Progenitor cell of endocrine pancreas (in vitro differentiated cells): ENCODE measurements at regions not wholly inside any gene's neighbourhood (a gene's known extent, or its start where the extent isn't known, plus 50 kb on each side); places are given as distances from the start of the nearest gene placed in this dataset.

Experiments
- DNase-seq: peaks from one replicate; pipeline ENCODE4 v3.0.0; 2021; ENCODE audit warnings: low spot score; ENCODE audit not compliant: unreplicated experiment
- H3K27ac Mint-ChIP-seq: 2 replicates; pipeline ENCODE4 v1.8.0; 2021; ENCODE audit warnings: mild to moderate bottlenecking, moderate library complexity, mixed read lengths
- H3K27me3 Mint-ChIP-seq: 2 replicates; pipeline ENCODE4 v1.8.0; 2021; ENCODE audit warnings: mixed read lengths
- H3K36me3 Mint-ChIP-seq: 2 replicates; pipeline ENCODE4 v1.8.0; 2022; ENCODE audit warnings: mixed read lengths; ENCODE audit not compliant: insufficient read depth
- H3K4me1 Mint-ChIP-seq: 2 replicates; pipeline ENCODE4 v1.8.0; 2021; ENCODE audit warnings: low read depth, mixed read lengths
- H3K4me3 Mint-ChIP-seq: 2 replicates; pipeline ENCODE4 v1.8.0; 2021; ENCODE audit warnings: low read depth, mild to moderate bottlenecking, moderate library complexity, mixed read lengths
- H3K9me3 Mint-ChIP-seq: 2 replicates; pipeline ENCODE4 v1.8.0; 2021; ENCODE audit warnings: low read depth, mixed read lengths
- TF ChIP-seq, protein P1 (sequence below): fragments of 200-600 bp; sonication (generic); IDR thresholded peaks from one replicate; pipeline ENCODE4 v1.5.0; 2021; ENCODE audit warnings: antibody characterized with exemption, mild to moderate bottlenecking; ENCODE audit not compliant: unreplicated experiment

DNA sequence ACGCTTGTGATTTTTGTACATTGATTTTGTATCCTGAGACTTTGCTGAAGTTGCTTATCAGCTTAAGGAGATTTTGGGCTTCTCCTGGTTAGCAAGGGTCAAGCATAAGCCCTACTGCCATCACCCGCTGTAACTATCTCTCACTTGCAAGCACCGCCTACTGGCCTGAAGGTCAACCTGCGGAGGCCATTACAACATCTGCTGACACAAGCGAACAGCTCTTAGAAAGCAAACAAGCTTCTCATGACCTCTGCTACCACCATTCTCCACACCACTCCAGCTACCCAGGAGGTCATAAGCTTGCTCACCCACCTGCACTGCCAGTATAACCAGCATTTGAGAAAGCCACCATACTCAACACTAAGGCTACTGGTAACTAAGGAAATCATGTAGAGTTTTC, 288.4 kb upstream of the KIRREL3 start:
- H3K4me3 Mint-ChIP-seq = no peak overlapping the region
- H3K9me3 Mint-ChIP-seq = peaks cover 16% of the 10 kb centered on the region
- no peak for DNase-seq
- TF ChIP-seq, protein P1, sequence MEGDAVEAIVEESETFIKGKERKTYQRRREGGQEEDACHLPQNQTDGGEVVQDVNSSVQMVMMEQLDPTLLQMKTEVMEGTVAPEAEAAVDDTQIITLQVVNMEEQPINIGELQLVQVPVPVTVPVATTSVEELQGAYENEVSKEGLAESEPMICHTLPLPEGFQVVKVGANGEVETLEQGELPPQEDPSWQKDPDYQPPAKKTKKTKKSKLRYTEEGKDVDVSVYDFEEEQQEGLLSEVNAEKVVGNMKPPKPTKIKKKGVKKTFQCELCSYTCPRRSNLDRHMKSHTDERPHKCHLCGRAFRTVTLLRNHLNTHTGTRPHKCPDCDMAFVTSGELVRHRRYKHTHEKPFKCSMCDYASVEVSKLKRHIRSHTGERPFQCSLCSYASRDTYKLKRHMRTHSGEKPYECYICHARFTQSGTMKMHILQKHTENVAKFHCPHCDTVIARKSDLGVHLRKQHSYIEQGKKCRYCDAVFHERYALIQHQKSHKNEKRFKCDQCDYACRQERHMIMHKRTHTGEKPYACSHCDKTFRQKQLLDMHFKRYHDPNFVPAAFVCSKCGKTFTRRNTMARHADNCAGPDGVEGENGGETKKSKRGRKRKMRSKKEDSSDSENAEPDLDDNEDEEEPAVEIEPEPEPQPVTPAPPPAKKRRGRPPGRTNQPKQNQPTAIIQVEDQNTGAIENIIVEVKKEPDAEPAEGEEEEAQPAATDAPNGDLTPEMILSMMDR = no peak
- H3K27me3 Mint-ChIP-seq = no peaks in the 10 kb centered on the region
- H3K4me1 Mint-ChIP-seq = no peaks in the 10 kb centered on the region
- H3K36me3 Mint-ChIP-seq = peaks cover 3% of the 10 kb centered on the region
- H3K27ac Mint-ChIP-seq = no peak overlapping the region

DNA sequence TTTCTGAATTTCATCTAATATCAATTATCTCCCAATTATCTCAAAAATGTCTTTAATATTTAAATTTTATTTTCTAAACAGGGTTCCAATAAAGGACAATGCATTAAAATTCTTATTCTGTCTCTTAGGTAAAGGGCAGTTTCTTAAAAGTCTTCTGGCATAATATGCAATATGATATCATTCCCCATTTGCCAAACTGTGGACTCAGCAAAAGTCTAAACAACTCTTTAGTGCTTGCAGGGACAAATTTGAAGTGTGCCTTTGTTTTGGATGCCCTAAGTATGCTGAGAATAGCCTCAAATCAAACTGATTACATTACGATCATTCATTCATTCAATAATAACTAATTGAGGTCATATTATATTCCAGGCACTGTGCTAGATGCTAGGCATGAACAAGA, 281.0 kb upstream of the KIRREL3 start:
- no peak for DNase-seq
- H3K9me3 Mint-ChIP-seq = no peaks in the 10 kb centered on the region
- no peaks in the 10 kb centered on the region for H3K4me1 Mint-ChIP-seq
- H3K27ac Mint-ChIP-seq = no peak overlapping the region
- TF ChIP-seq, protein P1 = no peak
- H3K4me3 Mint-ChIP-seq = no peak overlapping the region
- no peaks in the 10 kb centered on the region for H3K36me3 Mint-ChIP-seq
- H3K27me3 Mint-ChIP-seq = peaks cover 5% of the 10 kb centered on the region

DNA sequence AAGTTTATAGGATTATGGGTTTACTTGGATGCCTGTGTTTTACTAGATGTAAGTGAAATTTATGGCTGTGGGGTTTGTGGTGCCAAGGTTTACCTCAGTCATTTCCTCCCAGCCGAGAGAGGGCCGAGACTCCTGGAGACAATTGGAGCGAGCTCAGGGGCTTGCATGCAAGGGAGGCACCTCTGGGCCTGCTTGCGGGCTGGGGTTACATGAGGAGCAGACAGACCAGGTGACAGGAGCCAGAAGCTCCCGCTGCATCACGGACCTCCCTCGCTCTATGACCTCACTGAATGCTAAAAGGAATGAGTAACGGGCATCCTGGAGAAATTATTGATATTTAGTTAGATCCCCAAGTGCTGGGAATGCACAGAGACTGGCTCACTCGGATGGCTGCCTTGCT, 275.2 kb upstream of the KIRREL3 start:
- Mint-ChIP-seq H3K4me1 (peaks cover 1% of the 10 kb centered on the region), H3K27me3 (peaks cover 5% of the 10 kb centered on the region), H3K27ac (no peak overlapping the region)

DNA sequence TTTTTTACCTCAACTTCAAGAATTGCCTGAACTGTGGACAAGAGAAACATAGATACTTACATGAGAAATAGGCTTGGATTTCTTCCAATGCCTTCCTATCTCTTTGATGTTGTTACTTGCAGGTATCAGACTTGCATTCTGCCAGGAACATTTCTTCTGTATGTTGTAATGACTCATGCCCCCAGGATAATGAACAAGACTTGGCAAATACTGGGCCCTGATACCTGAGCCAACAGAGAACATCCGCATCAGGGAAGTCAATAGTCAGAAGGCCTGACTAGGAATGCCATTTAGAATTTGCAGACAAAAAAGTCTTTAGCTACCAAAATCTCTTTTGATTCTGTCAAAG, 273.7 kb upstream of the KIRREL3 start:
- no peak overlapping the region for H3K27ac Mint-ChIP-seq
- H3K9me3 Mint-ChIP-seq = no peaks in the 10 kb centered on the region
- DNase-seq = no peak
- H3K4me1 Mint-ChIP-seq = peaks cover 1% of the 10 kb centered on the region
- no peak overlapping the region for H3K4me3 Mint-ChIP-seq
- no peaks in the 10 kb centered on the region for H3K36me3 Mint-ChIP-seq
- TF ChIP-seq, protein P1 = no peak
- H3K27me3 Mint-ChIP-seq = no peaks in the 10 kb centered on the region

More for the DNA sequence above, 275.2 kb upstream of the KIRREL3 start:
- TF ChIP-seq, protein P1 = no peak
- H3K4me3 Mint-ChIP-seq = no peak overlapping the region
- DNase-seq = no peak
- no peaks in the 10 kb centered on the region for H3K9me3 Mint-ChIP-seq
- H3K36me3 Mint-ChIP-seq = no peaks in the 10 kb centered on the region

DNA sequence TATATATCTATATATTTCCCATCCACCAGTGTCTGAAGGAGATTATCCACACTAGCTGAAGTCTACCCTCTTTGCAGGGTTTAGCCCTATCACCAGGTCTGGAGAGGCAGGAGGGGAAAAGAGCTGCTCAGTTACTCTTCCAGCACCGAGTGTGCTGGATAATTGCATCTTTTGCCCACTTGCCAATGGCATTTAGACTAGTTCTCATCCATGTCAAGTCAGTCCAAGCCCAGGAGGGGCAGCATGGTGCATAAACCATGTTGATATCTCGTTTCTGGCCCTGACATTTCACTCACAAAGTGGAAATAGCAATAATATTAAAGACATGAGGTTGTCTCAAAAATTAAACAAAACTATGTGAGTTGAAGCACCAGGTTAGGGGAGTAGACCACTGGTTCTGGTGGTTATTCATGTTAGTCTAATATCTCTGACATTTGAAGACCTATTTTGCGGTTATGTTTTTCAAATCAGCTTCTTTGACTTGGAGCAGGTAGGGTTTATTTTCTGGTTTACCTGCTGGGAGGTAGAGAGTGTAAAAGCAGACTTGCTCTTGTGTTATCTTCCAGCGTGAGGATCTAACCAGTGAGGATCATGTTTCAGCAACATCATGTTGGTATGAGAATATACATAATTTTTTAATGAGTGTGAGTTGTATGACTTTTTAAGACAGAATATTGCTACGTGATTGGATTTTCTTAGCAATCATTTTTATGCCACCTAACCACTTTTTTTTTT, 273.2 kb upstream of the KIRREL3 start:
- Mint-ChIP-seq H3K27ac (no peak overlapping the region), H3K27me3 (no peaks in the 10 kb centered on the region), H3K4me1 (peaks cover 1% of the 10 kb centered on the region), H3K36me3 (no peaks in the 10 kb centered on the region), H3K4me3 (no peak overlapping the region), H3K9me3 (no peaks in the 10 kb centered on the region)
- DNase-seq = no peak
- TF ChIP-seq, protein P1 = no peak
